DOHH2 (cell line): ENCODE measurements at regions not wholly inside any gene's neighbourhood (a gene's known extent, or its start where the extent isn't known, plus 50 kb on each side); places are given as distances from the start of the nearest gene placed in this dataset.

Source experiments
- H3F3A ChIP-seq: fragments of 200-600 bp; sonication (generic), shearing (Covaris generic); 2 replicates; pipeline ENCODE4 v1.6.0; 2016; ENCODE audit warnings: antibody characterized with exemption, mild to moderate bottlenecking; ENCODE audit not compliant: control insufficient read depth, insufficient read depth
- H3K27ac ChIP-seq: fragments of 200-600 bp; sonication (generic); 2 replicates; pipeline ENCODE4 v1.5.1; 2014; ENCODE audit warnings: low read depth, mild to moderate bottlenecking, low read length, moderate library complexity
- H3K27me3 ChIP-seq: fragments of 200-600 bp; sonication (generic); 2 replicates; pipeline ENCODE4 v1.6.1; 2014; ENCODE audit warnings: mild to moderate bottlenecking, low read length, mixed read lengths; ENCODE audit not compliant: control insufficient read depth
- H3K36me3 ChIP-seq: fragments of 200-600 bp; sonication (generic); 2 replicates; pipeline ENCODE4 v1.6.1; 2014; ENCODE audit warnings: mild to moderate bottlenecking, low read length, moderate library complexity, mixed read lengths; ENCODE audit not compliant: control insufficient read depth
- H3K4me1 ChIP-seq: fragments of 200-600 bp; sonication (generic); 2 replicates; pipeline ENCODE4 v1.6.1; 2014; ENCODE audit warnings: mild to moderate bottlenecking, low read length, mixed read lengths; ENCODE audit not compliant: control insufficient read depth
- H3K4me2 ChIP-seq: fragments of 200-600 bp; sonication (generic); 2 replicates; pipeline ENCODE4 v1.6.0; 2014; ENCODE audit warnings: mild to moderate bottlenecking, low read length, moderate library complexity
- H3K4me3 ChIP-seq: fragments of 200-600 bp; sonication (generic); 2 replicates; pipeline ENCODE4 v1.5.1; 2014; ENCODE audit warnings: mild to moderate bottlenecking, low read length, mixed read lengths
- H3K79me2 ChIP-seq: fragments of 200-600 bp; sonication (generic); 2 replicates; pipeline ENCODE4 v1.6.1; 2014; ENCODE audit warnings: mild to moderate bottlenecking, low read length, mixed read lengths; ENCODE audit not compliant: control insufficient read depth
- H3K9me2 ChIP-seq: fragments of 200-600 bp; sonication (generic); replicated peaks from 2 replicates; pipeline ENCODE4 v1.6.1; 2014; ENCODE audit warnings: mild to moderate bottlenecking, low read length, mixed read lengths; ENCODE audit not compliant: control insufficient read depth
- H3K9me3 ChIP-seq: fragments of 200-600 bp; sonication (generic); 2 replicates; pipeline ENCODE4 v1.6.1; 2014; ENCODE audit warnings: antibody characterized with exemption, low read length, mixed read lengths; ENCODE audit not compliant: control insufficient read depth, insufficient read depth
- H4K20me1 ChIP-seq: fragments of 200-600 bp; sonication (generic); 2 replicates; pipeline ENCODE4 v1.6.0; 2014; ENCODE audit warnings: low read depth, mild to moderate bottlenecking, antibody characterized with exemption, low read length, moderate library complexity; ENCODE audit not compliant: control insufficient read depth, insufficient read depth
- EZH2phosphoT487 ChIP-seq: fragments of 200-600 bp; sonication (generic); IDR thresholded peaks from 2 replicates; pipeline ENCODE4 v1.6.1; 2017; ENCODE audit warnings: borderline replicate concordance, mild to moderate bottlenecking, antibody characterized with exemption, low read length, moderate library complexity, mixed read lengths
- TF ChIP-seq, protein P1 (sequence below): fragments of 200-600 bp; sonication (generic); IDR thresholded peaks from one replicate; pipeline ENCODE4 v1.5.1; 2014; ENCODE audit warnings: antibody characterized with exemption, mild to moderate bottlenecking, low read depth, low read length; ENCODE audit not compliant: poor library complexity, severe bottlenecking

DNA sequence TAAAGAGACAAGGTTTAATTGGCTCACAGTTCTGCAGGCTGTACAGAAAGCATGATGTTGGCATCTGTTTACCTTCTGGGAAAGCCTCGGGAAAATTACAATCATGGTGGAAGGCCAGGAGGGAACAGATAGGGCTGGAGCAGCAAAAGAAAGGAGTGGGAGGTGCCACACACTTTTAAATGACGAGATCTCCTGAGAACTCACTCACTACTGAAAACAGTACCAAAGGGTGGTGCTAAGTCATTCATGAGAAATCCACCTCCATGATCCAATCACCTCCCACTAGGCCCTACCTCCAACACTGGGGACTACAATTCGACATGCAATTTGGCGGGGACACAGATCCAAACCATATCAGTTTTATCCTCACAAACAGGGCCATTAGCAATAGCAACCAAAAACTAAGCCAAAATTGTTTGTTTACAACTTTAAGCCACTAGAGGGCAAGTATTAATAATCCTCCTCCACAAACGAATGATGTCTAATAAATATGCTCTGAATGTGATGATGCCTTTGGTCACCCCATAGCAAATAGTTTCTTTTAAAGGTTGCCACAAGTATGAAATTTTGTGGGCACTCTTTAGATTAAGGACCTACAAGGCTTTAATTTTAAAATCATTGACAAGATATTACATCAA is 129.2 kb upstream of the NRBF2 start:
- no peaks in the 10 kb centered on the region for H3K9me2 ChIP-seq
- no peak overlapping the region for H3K4me3 ChIP-seq
- no peaks in the 10 kb centered on the region for H4K20me1 ChIP-seq
- no peaks in the 10 kb centered on the region for H3K27me3 ChIP-seq
- no peak overlapping the region for H3K27ac ChIP-seq
- TF ChIP-seq, protein P1, sequence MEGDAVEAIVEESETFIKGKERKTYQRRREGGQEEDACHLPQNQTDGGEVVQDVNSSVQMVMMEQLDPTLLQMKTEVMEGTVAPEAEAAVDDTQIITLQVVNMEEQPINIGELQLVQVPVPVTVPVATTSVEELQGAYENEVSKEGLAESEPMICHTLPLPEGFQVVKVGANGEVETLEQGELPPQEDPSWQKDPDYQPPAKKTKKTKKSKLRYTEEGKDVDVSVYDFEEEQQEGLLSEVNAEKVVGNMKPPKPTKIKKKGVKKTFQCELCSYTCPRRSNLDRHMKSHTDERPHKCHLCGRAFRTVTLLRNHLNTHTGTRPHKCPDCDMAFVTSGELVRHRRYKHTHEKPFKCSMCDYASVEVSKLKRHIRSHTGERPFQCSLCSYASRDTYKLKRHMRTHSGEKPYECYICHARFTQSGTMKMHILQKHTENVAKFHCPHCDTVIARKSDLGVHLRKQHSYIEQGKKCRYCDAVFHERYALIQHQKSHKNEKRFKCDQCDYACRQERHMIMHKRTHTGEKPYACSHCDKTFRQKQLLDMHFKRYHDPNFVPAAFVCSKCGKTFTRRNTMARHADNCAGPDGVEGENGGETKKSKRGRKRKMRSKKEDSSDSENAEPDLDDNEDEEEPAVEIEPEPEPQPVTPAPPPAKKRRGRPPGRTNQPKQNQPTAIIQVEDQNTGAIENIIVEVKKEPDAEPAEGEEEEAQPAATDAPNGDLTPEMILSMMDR = peak; percentile 58
- no peak for TF ChIP-seq EZH2phosphoT487
- no peaks in the 10 kb centered on the region for H3K4me1 ChIP-seq
- no peak overlapping the region for H3K4me2 ChIP-seq
- no peaks in the 10 kb centered on the region for H3K36me3 ChIP-seq
- no peaks in the 10 kb centered on the region for H3F3A ChIP-seq
- H3K79me2 ChIP-seq = no peaks in the 10 kb centered on the region
- no peaks in the 10 kb centered on the region for H3K9me3 ChIP-seq

DNA sequence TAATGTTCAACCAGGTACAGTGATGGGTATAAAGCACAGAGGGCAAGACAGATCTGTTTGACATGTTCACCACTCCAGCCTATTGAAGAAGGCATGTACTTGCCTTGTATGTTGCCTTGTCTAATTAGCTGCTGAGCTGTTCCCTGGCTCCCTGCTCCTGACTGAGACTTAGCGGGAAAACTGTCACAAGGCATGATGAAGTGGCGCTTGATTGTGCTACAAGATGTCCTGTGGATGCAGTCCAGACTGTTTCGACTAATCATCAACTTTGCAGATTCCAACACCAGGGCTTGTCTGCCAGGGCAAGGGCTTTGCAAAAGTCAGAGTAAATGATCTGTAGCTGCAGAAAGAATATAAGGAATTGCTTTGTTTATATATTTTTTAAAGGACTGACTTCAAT is 136.2 kb upstream of the NRBF2 start:
- no peak overlapping the region for H3K27ac ChIP-seq
- H3K36me3 ChIP-seq = no peaks in the 10 kb centered on the region
- no peaks in the 10 kb centered on the region for H3K27me3 ChIP-seq
- H3K4me3 ChIP-seq = no peak overlapping the region
- TF ChIP-seq EZH2phosphoT487 = no peak
- TF ChIP-seq, protein P1 = no peak
- H4K20me1 ChIP-seq = no peaks in the 10 kb centered on the region
- no peak overlapping the region for H3K4me2 ChIP-seq
- no peaks in the 10 kb centered on the region for H3K9me2 ChIP-seq
- H3K79me2 ChIP-seq = no peaks in the 10 kb centered on the region
- H3K4me1 ChIP-seq = no peaks in the 10 kb centered on the region
- no peaks in the 10 kb centered on the region for H3F3A ChIP-seq
- H3K9me3 ChIP-seq = no peaks in the 10 kb centered on the region

DNA sequence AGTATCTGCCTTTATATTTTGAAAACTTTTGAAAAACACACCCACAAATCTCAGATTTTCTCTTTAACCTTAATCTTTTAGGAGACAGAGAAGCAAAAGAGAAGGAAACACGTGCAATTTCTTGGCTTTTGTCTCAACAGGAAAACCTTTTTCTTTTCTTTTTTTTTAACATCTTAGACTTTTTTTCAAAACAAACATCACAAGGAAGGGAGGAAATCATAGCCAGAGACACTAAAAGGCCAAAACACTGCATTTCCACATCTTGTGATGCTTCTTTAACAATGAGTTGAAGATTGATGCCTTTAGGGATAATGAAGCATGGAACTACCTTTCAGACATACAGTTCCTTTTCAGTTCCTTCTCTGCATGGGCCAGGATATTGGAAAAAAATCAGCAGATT is 136.6 kb upstream of the NRBF2 start:
- H3K27ac ChIP-seq = no peak overlapping the region
- no peaks in the 10 kb centered on the region for H3F3A ChIP-seq
- H3K27me3 ChIP-seq = no peaks in the 10 kb centered on the region
- H3K9me3 ChIP-seq = no peaks in the 10 kb centered on the region
- no peaks in the 10 kb centered on the region for H3K36me3 ChIP-seq
- no peaks in the 10 kb centered on the region for H3K79me2 ChIP-seq
- H3K9me2 ChIP-seq = no peaks in the 10 kb centered on the region
- H4K20me1 ChIP-seq = no peaks in the 10 kb centered on the region
- H3K4me1 ChIP-seq = no peaks in the 10 kb centered on the region
- TF ChIP-seq, protein P1 = no peak
- no peak for TF ChIP-seq EZH2phosphoT487
- H3K4me3 ChIP-seq = no peak overlapping the region
- no peak overlapping the region for H3K4me2 ChIP-seq
